ENCODE measurements at regions not wholly inside any gene's neighbourhood (a gene's known extent, or its start where the extent isn't known, plus 50 kb on each side); places are given as distances from the start of the nearest gene placed in this dataset.
A peak's percentile ranks its signal among the peaks of the same experiment; 100 is the strongest.

GRCh38 chrY:19098349-19098748 is 324.8 kb upstream of the HSFY2 start:
- Histone ChIP-seq H3K4me1 (ENCODE audit: low read depth) (no peaks in the 10 kb centered on the region), H3K36me3 (ENCODE audit: low read depth) (no peaks in the 10 kb centered on the region), H3K9me3 (no peaks in the 10 kb centered on the region), H3K4me3 (no peak overlapping the region)
- intact Hi-C loops (cut with DNase I, micrococcal nuclease), result no loop called here
- TF ChIP-seq CTCF (IDR thresholded peaks at IDR 0.05), result no peak
- ATAC-seq (no peak), DNase-seq (no peak)

GRCh38 chrY:19095460-19095859 is 321.9 kb upstream of the HSFY2 start:
- Histone ChIP-seq H3K36me3 (ENCODE audit: low read depth) (no peaks in the 10 kb centered on the region), H3K4me3 (no peak overlapping the region), H3K9me3 (no peaks in the 10 kb centered on the region), H3K4me1 (ENCODE audit: low read depth) (no peaks in the 10 kb centered on the region)
- DNase-seq (no peak), ATAC-seq (no peak)
- TF ChIP-seq CTCF (IDR thresholded peaks at IDR 0.05), result no peak
- intact Hi-C loops (cut with DNase I, micrococcal nuclease), result no loop called here

- Histone ChIP-seq H3K4me1 (ENCODE audit: low read depth) (no peaks in the 10 kb centered on the region), H3K9me3 (no peaks in the 10 kb centered on the region), H3K4me3 (no peak overlapping the region), H3K36me3 (ENCODE audit: low read depth) (no peaks in the 10 kb centered on the region)
- intact Hi-C loops (cut with DNase I, micrococcal nuclease), result no loop called here
- DNase-seq, result no peak
- no peak for ATAC-seq
- no peak for TF ChIP-seq CTCF (IDR thresholded peaks at IDR 0.05)
Measured at GRCh38 chrY:19083006-19083405, 309.5 kb upstream of the HSFY2 start.

GRCh38 chrY:19077698-19078113 is 304.2 kb upstream of the HSFY2 start:
- no peak for TF ChIP-seq CTCF (IDR thresholded peaks at IDR 0.05)
- Histone ChIP-seq H3K4me3 (no peak overlapping the region), H3K9me3 (no peaks in the 10 kb centered on the region), H3K4me1 (ENCODE audit: low read depth) (no peaks in the 10 kb centered on the region), H3K36me3 (ENCODE audit: low read depth) (no peaks in the 10 kb centered on the region)
- ATAC-seq, result no peak
- intact Hi-C loops (cut with DNase I, micrococcal nuclease), result no loop called here
- peak in 2 of 3 donors; percentile 34 to 57 for DNase-seq

GRCh38 chrY:19076846-19077697 is 303.5 kb upstream of the HSFY2 start:
- no peak for ATAC-seq
- H3K9me3 ChIP-seq, result no peaks in the 10 kb centered on the region
- H3K4me1 ChIP-seq (ENCODE audit: low read depth), result no peaks in the 10 kb centered on the region
- peak overlapping the region; percentile 24 for H3K4me3 ChIP-seq
- no peak for TF ChIP-seq CTCF (IDR thresholded peaks at IDR 0.05)
- intact Hi-C loops (cut with DNase I, micrococcal nuclease), result no loop called here
- no peaks in the 10 kb centered on the region for H3K36me3 ChIP-seq (ENCODE audit: low read depth)
- peak in 2 of 3 donors; percentile 64 to 72 for DNase-seq

All from mucosa of descending colon (tissue), 3 donors.